Prostate gland (tissue), 2 donors: ENCODE measurements at regions not wholly inside any gene's neighbourhood (a gene's known extent, or its start where the extent isn't known, plus 50 kb on each side); places are given as distances from the start of the nearest gene placed in this dataset.

ENCODE experiments used
- POLR2A ChIP-seq: fragments of 450-650 bp; IDR thresholded peaks from one replicate; pipeline ENCODE4 v1.6.1; 2016; ENCODE audit warnings: antibody characterized with exemption, mild to moderate bottlenecking
- POLR2AphosphoS5 ChIP-seq: sonication (generic); formaldehyde crosslinking; IDR thresholded peaks from one replicate; pipeline ENCODE4 v1.6.1; 2017; ENCODE audit warnings: antibody characterized with exemption
- TF ChIP-seq, protein P1 (sequence below), 4 experiments: fragments of 200-600 bp in 2 of 4; fragments of 450-650 bp in 2 of 4; sonication (generic) in 2 of 4; IDR thresholded peaks; 1 replicate in 3 of 4; 2 replicates in 1 of 4; pipeline ENCODE4 v1.5.1; 2016 to 2019; ENCODE audit warnings: antibody characterized with exemption in 4 of 4, mild to moderate bottlenecking in 2 of 4, moderate library complexity in 2 of 4

- TF ChIP-seq, protein P1, sequence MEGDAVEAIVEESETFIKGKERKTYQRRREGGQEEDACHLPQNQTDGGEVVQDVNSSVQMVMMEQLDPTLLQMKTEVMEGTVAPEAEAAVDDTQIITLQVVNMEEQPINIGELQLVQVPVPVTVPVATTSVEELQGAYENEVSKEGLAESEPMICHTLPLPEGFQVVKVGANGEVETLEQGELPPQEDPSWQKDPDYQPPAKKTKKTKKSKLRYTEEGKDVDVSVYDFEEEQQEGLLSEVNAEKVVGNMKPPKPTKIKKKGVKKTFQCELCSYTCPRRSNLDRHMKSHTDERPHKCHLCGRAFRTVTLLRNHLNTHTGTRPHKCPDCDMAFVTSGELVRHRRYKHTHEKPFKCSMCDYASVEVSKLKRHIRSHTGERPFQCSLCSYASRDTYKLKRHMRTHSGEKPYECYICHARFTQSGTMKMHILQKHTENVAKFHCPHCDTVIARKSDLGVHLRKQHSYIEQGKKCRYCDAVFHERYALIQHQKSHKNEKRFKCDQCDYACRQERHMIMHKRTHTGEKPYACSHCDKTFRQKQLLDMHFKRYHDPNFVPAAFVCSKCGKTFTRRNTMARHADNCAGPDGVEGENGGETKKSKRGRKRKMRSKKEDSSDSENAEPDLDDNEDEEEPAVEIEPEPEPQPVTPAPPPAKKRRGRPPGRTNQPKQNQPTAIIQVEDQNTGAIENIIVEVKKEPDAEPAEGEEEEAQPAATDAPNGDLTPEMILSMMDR (IDR thresholded peaks at IDR 0.05) = no peak
- TF ChIP-seq POLR2AphosphoS5 = no peak
- TF ChIP-seq POLR2A = no peak
Observed at GRCh38 chr3:94779699-94780098, 716.8 kb downstream of the NSUN3 start.
